Liver (tissue), 3 donors: ENCODE measurements at regions not wholly inside any gene's neighbourhood (a gene's known extent, or its start where the extent isn't known, plus 50 kb on each side); places are given as distances from the start of the nearest gene placed in this dataset.

Experiments
- CTCF ChIP-seq: fragments of 150-350 bp; IDR thresholded peaks from 2 replicates; pipeline ENCODE4 v1.5.1; 2017; ENCODE audit warnings: improper control_type of control experiment, low read depth, low read length; ENCODE audit not compliant: missing input control
- FOXA1 ChIP-seq: IDR thresholded peaks from 2 replicates; pipeline ENCODE4 v1.6.1; 2016; ENCODE audit warnings: antibody characterized with exemption
- FOXA2 ChIP-seq: IDR thresholded peaks from 2 replicates; pipeline ENCODE4 v1.6.1; 2016; ENCODE audit warnings: antibody characterized with exemption
- GABPA ChIP-seq, 2 donors: IDR thresholded peaks in 1 of 2; conservative IDR thresholded peaks in 1 of 2; 2 replicates each; pipeline ENCODE4 v1.6.1; 2016; ENCODE audit warnings: antibody characterized with exemption in 2 of 2, mild to moderate bottlenecking in 1 of 2, moderate library complexity in 1 of 2
- HNF4A ChIP-seq, 2 donors: conservative IDR thresholded peaks; 2 replicates each; pipeline ENCODE4 v1.6.1; 2016; ENCODE audit warnings: antibody characterized with exemption in 2 of 2, mild to moderate bottlenecking in 2 of 2
- JUND ChIP-seq, 2 donors: IDR thresholded peaks; 2 replicates each; pipeline ENCODE4 v1.6.1; 2016; ENCODE audit warnings: antibody characterized with exemption in 2 of 2
- MAX ChIP-seq: IDR thresholded peaks from 2 replicates; pipeline ENCODE4 v1.6.1; 2016; ENCODE audit warnings: antibody characterized with exemption
- RAD21 ChIP-seq, 2 donors: IDR thresholded peaks; 2 replicates each; pipeline ENCODE4 v1.6.1; 2016; ENCODE audit warnings: antibody characterized with exemption in 2 of 2, mild to moderate bottlenecking in 2 of 2
- REST ChIP-seq: IDR thresholded peaks from 2 replicates; pipeline ENCODE4 v1.6.1; 2016; ENCODE audit warnings: antibody characterized with exemption, mild to moderate bottlenecking
- SP1 ChIP-seq: IDR thresholded peaks from 2 replicates; pipeline ENCODE4 v1.6.1; 2018; ENCODE audit warnings: antibody characterized with exemption, mild to moderate bottlenecking
- TAF1 ChIP-seq: conservative IDR thresholded peaks from 2 replicates; pipeline ENCODE4 v1.6.1; 2016; ENCODE audit warnings: antibody characterized with exemption, mild to moderate bottlenecking
- YY1 ChIP-seq: IDR thresholded peaks from 2 replicates; pipeline ENCODE4 v1.6.1; 2016; ENCODE audit warnings: antibody characterized with exemption, mild to moderate bottlenecking
- ZBTB33 ChIP-seq: IDR thresholded peaks from 2 replicates; pipeline ENCODE4 v1.6.1; 2016; ENCODE audit warnings: antibody characterized with exemption
- donor health status: healthy.
- donor health status: healthy.

GRCh38 chr10:6306917-6307316 lies 104.2 kb downstream of the PFKFB3 start:
- TF ChIP-seq CTCF = no peak
- no peak for TF ChIP-seq TAF1
- TF ChIP-seq YY1 = no peak
- no peak for TF ChIP-seq RAD21 (IDR thresholded peaks at IDR 0.05)
- TF ChIP-seq GABPA (IDR thresholded peaks at IDR 0.05 in 1 of 2, conservative IDR thresholded peaks at IDR 0.05 in 1 of 2) = no peak
- TF ChIP-seq SP1 = no peak
- no peak for TF ChIP-seq FOXA2
- TF ChIP-seq ZBTB33 = no peak
- TF ChIP-seq REST = no peak
- TF ChIP-seq FOXA1 = no peak
- TF ChIP-seq MAX = no peak
- TF ChIP-seq JUND (IDR thresholded peaks at IDR 0.05) = no peak
- no peak for TF ChIP-seq HNF4A (conservative IDR thresholded peaks at IDR 0.05)
